HPDE6-E6E7 (cell line): ENCODE measurements at regions not wholly inside any gene's neighbourhood (a gene's known extent, or its start where the extent isn't known, plus 50 kb on each side); places are given as distances from the start of the nearest gene placed in this dataset.

Source experiments
- DNase-seq: peaks from one replicate; pipeline ENCODE4 v3.0.0; 2011; ENCODE audit warnings: missing footprints; ENCODE audit errors: extremely low spot score

DNA sequence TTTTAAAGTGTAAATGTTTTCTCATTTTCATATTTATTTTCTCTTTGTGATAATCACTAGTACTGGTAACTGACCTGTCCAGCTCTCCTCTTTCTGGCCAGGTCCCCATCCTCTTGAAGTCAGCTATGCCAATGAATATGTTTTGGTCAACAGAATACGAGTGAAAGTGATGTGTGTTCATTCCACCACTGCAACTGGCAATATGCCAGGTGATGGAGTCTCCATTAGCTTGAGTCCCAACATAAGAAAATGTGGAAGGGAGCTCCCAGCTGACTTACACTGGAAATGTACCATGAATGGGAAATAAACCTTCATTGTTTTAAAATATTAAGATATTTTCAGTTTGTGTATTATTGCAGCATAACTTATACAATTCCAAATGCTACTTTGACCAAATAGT, 75.8 kb downstream of the CCDC34 start:
- DNase-seq = no peak

DNA sequence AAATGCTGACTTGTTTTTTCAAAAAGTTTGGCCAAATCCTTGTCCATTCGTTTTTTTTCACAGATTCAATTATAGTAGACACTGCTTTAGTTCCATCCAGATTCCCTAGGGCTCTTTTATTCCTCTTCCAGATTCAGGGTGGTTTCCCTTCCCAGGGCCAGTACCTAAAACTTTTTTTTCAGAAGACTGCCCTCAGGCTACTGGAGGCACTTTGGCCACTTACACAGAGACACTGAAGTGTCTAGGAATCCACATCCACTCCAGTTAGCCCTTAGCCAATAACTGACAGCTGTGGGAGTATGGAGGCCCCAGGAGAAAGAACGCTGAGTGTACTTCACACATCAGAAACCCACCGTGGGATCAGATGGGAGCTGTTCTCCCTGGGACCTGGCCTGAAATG, 77.3 kb downstream of the CCDC34 start:
- no peak for DNase-seq

GRCh38 chr11:27282806-27283205, 80.2 kb downstream of the CCDC34 start:
- no peak for DNase-seq

GRCh38 chr11:27281740-27282590, 81.0 kb downstream of the CCDC34 start:
- DNase-seq = no peak

DNA sequence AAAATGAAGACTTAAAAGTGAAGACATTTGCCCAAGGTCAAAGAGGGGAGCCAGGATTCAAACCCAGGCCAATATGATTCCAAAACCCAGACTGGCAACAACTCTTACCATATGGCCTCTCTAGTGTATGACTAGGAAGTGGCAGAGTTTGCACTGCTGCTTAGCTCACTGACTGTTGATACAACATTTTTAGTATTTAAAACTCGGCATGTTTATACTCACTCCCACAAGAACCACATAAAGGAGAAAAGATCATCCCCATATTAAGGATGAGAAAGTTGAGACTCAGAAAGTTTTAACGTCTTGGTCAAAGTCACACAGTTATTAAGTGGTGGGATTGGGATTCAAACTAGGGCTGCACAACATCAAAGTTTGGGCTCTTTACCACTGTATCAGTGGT, 81.7 kb downstream of the CCDC34 start:
- DNase-seq = no peak

- DNase-seq = no peak
Measured at GRCh38 chr11:27280140-27280539, 82.9 kb downstream of the CCDC34 start.

GRCh38 chr11:27279460-27279859, 83.6 kb downstream of the CCDC34 start:
- no peak for DNase-seq

GRCh38 chr11:27277843-27278242, 85.2 kb downstream of the CCDC34 start:
- DNase-seq = no peak

DNA sequence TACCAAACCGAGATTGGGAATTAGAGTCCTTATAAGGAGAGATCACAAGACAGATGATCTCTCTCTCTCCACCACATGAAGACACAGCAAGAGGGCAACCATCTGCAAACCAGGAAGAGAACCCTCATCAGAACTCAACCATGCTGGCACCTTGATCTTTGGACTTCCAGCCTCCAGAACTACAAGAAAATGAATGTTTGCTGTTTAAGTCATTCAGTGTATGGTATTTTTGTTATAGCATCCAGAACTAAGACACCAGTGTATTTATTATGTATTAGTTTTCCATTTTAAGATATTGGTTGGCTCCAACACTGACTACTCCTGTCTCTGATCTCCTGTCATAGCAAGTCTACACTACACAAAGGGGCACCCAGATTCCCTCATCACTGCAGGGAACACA, 86.9 kb downstream of the CCDC34 start:
- no peak for DNase-seq

DNA sequence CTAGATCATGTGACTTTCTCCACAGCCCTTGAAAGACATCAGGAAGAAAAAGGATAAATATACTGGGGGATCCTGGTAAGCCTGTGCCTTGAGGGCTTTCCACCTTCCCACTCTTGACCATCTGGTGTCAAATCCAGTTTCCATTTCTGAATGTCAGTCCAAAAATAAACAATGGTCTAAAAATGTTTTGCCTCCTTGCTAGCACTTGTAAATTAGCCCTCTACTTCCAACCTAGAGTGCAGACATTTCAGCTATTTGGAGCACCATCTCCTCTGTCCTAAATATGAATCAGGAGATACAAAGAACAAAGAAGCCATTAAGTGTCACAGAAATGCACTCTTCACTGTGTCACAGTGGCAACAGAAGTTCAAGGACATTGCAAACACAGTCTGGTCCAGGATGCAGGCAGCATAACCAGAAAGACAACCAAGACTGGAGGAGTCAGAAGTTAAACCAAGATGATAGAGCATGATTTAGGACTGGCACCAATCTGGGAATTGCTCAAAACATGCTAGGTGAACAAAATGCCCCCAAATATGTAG, 88.1 kb downstream of the CCDC34 start:
- no peak for DNase-seq

GRCh38 chr11:27266125-27266524, 96.9 kb downstream of the CCDC34 start:
- no peak for DNase-seq

DNA sequence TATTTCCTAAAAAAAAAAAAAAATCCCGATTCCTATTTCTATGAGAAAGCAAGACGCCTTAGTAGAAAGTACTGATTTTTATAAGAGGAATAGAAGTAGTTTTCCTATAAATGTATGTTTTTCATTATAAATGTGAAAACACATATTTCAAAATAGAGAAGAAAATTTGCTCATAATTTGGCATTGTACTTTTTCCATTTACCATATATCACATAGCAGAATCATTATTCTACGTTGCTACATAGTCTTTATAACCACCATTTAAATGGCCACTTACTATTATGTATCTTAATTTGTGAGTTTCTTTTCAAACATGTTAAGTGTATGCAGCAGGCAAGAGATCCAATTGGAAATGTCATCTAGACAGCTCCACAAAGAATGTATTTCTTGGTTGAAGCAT, 99.0 kb downstream of the CCDC34 start:
- DNase-seq = no peak

- no peak for DNase-seq
Measured at GRCh38 chr11:27263046-27263445, 100.0 kb downstream of the CCDC34 start.

GRCh38 chr11:27255447-27255828, 107.6 kb downstream of the CCDC34 start:
- DNase-seq = no peak

- no peak for DNase-seq
Measured at GRCh38 chr11:27254744-27255446, 108.1 kb downstream of the CCDC34 start.

DNA sequence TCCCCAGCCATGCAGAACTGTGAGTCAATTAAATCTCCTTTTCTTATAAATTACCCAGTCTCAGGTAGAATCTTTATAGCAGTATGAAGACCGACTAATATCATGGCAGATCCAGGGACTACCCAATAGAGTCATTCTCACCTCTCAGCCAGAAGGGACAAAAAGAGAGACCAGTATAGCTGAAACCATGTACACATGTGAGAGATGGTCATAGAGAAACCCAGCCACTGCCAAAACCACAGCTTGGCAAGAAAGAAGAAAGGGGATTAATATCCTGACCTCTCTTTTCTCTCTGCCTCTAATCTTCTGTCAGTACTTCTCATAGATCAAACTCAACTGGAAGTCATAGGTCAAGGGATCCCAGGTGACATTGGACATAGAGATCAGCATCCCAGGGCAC, 109.8 kb downstream of the CCDC34 start:
- DNase-seq = no peak

- no peak for DNase-seq
Measured at GRCh38 chr11:27250867-27251665, 111.9 kb downstream of the CCDC34 start.

DNA sequence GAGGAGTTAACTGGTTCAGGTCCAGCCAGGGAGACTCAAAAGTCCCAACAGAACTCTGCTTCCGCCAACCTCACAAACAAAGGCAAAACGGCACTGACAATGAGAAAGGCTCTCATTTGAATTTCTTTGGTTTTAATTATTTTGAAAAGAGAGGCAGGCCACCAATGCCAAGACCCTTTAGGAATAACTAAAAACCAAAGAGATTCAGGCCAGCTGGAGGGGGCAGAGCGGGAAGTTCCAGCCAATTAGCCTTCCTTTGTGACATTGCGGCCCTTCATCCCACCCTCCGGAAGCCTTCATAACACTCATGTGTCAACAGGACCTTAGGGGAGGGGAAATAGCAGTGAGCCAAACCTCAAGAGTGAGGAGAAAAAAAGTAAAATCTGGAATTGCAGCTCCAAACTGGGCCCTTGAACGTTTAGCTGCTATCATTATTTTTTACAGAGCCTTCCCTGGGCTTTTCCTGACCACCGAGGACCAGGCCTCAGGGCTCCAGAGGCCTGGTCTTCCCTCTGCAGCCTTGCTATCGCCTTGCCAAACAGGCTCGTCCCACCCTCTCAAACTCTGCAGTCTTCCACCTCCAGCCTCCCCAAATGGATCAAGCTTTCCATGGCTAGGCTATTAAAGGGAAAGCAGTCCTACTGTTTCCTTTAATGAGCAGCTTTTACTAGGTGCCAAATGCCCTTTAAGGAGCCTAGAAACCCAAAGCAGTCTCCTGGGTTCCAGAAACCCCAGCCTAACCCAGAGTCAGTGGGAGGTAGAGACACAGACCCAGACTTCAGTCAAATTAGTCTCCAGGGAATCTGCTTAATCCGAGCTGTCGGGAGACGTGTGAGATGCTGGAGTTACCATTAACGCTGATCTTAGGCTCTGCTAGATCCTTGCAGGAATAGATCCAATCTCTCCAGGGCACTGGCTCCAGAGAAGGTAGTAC, 114.2 kb downstream of the CCDC34 start:
- no peak for DNase-seq

DNA sequence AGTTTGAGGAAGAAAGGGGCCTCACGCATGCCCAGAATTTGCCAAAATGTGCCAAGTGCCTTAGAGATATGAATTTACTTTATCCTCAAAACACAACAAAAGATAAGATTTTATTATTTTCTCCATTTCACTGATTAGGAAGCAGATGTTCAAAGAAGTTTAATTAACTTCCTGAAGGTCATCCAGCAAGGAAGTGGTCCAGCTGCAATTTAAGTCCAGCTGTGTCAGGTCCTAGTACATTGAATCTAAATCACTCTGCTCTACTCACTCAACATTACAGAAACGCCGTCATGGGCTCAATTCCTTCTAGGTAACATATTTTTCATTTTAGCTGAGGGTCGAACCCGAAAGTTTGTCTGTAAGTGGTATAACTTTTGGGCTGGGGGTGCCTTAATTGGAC, 115.4 kb downstream of the CCDC34 start:
- DNase-seq = no peak

- DNase-seq = no peak
Measured at GRCh38 chr11:27246925-27247324, 116.1 kb downstream of the CCDC34 start.

DNA sequence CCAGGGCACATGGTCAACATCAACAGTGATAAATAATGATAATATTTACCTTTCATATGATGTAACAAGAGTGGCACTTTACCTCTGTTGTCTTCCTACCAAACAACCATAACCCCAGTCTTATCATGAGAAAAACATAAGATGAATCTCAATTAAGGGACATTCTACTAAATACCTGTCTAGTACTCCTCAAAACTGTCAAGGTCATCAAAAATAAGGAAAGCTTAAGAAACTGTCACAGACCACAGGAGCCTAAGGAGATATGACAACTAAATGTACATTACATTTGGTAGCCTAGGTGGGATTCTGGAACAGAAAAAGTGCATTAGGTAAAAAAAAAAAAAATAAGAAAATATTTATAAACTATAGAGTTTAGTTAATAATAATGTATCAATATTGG, 118.1 kb downstream of the CCDC34 start:
- DNase-seq = no peak
